DMS153 treated with DMSO at 0.1 percent for 48 hours (cell line): ENCODE measurements at regions not wholly inside any gene's neighbourhood (a gene's known extent, or its start where the extent isn't known, plus 50 kb on each side); places are given as distances from the start of the nearest gene placed in this dataset.

Experiments
- DNase-seq: peaks from one replicate; lab custom pipeline; 2025; ENCODE audit not compliant: unreplicated experiment; lab: John Stamatoyannopoulos, UW

DNA sequence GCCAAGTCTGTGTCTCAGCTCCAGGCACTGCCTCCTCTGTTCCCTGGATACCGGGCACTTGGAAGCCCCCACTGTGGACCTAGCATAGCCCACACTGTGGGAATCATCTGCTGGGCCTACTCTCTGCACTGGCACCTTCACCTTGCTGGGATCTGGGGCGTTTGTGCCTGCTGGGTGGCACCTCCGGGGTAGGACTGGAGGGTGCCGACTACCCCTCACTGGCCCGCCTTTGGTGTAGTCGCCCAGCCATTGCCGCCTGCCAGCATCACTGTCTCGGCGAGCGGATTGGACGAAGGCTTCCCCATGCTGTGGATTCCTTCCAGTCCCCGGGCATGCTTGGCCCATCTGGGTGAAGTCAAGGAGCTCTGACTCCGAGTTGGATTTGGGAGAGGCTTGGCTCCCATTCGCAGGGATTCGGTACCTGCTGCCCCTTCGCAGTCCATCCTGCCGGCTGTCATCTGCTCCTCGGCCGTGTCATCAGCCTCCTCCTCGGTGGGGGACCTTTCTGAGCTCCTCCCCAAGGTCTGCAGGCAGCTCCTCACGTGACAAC is 180.6 kb upstream of the HDAC4 start:
- DNase-seq = no peak

DNA sequence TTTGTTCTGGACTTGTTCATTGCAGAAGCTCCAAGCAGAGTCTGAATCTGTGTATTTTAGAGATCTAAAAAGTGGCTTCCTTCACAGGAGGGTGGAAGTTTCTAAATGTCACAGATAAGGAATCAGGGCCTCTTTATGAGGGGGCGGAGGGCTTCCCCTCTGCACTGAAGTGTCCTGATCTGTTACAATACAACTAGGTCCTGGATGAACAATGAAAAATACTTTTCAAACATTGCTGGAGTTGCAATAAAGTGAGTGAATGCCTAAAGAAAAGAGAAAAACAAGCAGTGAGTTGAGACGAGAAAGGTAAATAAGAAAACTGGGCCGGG is 179.3 kb upstream of the HDAC4 start:
- DNase-seq = no peak

DNA sequence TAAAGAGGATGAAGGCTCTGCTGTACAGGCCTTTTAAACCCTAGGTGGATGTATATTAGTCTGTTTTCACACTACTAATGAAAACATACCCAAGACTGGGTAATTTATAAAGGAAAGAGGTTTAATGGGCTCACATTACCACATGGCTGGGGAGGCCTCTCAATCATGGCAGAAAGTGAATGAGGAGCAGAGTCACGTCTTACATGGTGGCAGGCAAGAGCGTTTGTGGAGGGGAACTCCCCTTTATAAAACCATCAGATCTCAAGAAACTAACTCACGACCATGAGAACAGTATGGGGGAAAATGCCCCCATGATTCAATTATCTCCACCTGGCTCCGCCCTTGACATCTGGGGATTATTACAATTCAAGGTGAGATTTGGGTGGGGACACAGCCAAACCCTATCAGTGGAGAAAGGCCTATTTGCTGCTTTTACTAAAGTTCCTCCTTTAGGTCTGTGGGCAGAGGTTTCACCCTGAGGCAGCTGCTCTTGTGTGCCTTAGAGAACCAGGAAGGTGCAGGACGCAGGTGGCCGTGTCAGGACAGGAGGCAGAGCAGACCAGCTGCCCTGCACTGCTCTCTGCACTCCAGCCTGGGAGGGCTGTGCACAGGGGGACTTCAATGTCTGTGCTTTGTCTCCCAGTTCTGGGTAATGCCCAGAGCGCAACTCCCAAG is 178.8 kb upstream of the HDAC4 start:
- no peak for DNase-seq

DNA sequence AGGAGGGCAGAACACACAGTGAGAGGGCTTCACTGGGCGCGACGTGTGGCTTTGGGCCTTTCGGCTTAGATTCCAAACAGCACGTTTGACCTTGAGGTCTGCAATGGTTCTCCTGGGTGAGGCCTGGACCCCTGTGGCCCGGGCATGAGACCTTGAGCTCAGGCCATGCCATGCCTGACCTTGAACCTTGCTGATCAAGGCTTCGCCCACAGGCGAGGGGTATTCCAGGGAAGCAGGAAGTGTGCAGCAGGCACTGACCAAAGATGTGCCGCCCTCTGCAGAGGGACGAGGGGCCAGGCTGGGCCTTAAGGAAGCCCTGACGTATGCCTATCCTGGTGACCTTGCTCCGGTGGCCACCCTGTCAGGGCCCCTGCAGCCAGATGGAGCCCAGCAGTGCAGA is 178.3 kb upstream of the HDAC4 start:
- DNase-seq = no peak

DNA sequence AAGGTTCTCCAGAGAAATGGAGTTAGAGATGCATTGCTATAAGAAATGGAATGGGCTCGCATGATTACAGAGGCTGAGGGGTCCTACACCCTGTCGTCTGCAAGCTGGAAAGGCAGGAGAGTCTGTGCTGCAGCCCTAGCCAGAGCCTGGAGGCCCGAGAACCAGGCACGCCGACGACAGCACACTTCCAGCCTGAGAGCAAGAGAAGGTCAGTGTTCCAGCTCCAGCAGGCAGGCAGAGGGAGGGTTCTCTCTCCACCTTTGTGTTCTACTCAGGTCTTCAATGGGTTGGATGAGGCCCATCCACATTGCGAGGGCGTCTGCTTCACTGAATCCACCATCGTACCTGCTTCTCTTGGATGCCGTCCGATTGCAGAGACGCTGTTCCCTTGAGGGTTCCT is 177.6 kb upstream of the HDAC4 start:
- DNase-seq = no peak

DNA sequence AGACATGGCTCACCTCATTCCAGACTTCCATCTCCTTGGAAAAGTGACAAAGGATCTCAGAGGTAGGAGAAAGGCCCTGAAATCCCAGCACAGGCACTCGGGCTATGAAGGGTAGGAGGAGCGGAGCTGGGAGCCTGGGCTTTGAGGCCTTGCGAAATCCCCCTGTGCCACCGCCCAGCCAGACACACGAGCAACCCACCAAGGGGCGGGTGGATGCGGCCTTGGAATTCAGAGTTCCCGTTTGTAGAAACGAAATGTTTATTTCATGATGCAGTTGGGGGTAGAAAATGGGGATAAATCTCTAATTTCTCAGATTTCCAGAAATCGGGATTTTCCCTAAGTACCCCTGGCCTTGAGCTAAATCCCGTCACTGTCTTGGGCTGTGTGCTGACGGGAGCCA is 177.1 kb upstream of the HDAC4 start:
- no peak for DNase-seq

DNA sequence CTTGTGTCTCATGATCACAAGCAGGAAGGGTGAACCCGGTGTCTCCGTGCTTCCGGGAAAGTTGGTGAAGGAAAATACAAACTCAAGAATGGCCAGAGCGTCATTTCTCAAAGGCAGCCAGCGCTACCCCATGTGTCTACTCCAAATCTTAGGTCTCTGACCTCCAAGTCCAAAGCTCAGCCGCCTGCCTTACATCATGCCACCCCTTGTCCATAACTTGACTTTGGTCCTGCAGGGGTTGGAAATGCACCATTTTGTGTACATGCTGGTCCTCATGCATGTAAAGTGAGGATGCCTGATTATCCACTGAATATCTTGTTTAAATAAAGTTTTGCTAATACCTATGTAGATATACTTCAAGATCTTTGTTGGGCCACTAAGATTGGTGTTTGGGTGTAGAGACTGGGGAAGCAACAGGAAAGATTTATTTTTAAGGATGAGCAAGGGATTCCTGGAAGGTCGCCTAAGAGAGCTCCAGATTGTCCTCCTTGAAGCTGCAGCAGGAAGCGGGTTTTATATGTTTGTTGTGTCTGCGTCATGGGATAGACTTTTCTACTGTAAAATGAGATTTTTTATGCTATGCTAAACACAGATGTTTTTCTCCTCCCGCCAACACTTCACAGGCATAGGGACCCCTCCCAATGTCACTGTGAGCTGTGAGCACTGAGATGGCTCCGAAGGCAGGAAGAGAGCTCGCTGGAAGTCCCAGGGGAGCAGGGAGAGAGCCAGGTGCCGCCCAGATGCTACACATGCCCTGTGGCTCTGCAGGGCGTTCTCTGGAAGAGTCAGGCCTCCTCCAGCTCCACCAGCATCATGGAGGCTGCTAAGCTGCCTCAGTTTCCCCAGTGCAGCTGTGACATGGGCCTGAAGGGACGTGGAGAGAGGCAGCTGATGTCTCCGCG is 176.2 kb upstream of the HDAC4 start:
- DNase-seq = no peak

DNA sequence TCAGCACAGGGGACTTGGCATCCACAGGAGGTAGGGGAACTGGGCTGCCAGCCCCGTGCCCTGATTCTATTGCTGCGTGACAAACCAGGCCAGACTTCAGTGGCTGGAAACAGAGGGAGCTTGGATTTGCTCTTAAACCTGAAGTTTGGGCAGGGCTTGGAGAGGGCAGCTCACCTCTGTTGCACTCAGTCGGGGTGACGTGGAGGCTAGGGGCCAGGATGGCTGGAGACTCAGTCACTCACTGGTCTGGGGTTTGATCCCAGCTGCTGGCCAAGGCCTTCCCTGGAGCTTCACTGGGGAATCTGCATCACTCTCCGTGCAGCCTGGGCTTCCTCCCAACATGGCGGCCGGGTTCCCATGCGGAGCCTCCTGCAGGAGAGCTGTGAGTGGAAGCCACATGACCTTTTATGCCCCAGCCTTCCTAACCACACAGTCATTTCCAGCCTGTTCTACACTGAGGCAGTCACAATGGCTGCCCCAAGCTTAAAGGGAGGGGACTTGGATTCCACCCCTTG is 175.2 kb upstream of the HDAC4 start:
- no peak for DNase-seq

DNA sequence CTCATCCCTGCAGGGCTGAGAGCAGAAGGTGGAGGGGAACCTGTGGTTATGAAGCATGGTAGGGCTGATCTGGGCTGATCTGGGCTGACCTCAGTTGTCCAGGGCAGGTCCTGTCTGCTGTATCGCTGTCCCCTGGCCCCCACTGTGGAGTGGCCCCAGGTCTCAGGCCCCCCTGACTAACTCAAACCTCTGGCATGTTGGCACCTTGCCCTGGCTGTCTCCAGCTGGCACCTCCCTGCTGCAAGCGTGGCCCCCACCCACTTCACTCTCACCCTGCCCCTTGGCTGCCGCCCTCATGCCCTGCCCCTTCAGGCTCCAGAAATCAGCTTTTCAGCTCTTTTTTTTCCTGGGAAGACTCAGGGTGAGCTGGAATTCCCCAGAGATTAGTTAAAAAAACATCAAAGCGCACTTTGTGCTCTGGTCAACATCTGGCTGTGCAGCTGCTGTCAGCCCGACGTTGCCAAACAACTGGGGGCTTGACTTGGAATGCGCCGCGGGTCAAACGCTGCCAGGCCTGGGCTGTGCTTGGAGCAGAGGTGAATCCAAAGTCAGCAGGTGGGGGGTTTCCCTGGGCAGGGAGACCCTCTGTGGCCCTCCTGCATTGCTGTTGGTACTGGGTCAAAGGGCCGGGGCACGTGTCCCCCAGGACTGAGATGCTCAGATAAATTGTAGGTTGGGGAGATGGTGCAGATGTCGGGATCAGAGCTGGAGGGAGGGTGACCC is 173.8 kb upstream of the HDAC4 start:
- no peak for DNase-seq

DNA sequence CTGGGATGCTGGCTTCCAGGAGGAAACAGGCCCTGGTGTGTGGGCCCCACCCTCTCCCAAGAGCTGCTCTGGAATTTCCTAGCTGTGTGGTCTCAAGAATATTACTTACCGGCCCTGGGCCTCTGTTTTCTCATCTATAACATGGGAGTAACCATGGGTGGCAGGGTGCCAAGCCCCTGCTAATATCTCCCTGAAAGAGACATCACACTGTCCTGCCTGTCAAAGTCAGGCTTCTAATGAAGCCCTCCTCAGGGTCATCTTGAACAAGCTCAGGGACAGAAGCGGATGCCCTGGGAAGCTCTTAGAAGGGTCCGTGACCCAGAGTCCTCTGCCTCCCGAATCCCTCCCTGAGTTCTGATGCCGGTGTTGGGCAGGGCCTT is 173.2 kb upstream of the HDAC4 start:
- no peak for DNase-seq

DNA sequence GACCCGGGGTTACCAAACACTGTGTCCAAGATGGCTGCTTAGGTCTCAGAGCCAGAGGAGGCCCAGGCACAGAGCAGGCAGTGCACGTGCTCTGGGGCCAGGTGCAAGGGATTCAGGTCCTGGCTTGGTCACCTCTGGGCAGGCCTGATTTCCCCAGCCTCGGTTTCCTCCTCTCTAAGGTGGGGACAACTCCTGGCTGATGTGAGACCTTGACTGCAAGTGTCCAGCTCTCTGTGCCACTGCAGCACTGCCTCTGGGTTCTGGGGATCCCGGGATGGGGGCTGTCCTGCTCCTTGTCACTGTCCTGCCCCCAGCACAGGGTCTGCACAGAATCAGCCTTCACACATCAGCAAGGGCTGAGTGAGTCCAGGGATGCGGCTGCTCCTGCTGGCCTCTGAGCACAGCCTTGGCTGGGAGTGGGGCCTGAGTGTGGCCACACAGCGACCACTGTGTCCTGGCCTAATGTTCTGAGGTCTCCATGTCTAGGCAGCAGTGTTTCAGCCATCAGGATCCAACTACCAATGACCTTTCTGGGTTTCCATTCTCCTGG is 170.2 kb upstream of the HDAC4 start:
- no peak for DNase-seq

DNA sequence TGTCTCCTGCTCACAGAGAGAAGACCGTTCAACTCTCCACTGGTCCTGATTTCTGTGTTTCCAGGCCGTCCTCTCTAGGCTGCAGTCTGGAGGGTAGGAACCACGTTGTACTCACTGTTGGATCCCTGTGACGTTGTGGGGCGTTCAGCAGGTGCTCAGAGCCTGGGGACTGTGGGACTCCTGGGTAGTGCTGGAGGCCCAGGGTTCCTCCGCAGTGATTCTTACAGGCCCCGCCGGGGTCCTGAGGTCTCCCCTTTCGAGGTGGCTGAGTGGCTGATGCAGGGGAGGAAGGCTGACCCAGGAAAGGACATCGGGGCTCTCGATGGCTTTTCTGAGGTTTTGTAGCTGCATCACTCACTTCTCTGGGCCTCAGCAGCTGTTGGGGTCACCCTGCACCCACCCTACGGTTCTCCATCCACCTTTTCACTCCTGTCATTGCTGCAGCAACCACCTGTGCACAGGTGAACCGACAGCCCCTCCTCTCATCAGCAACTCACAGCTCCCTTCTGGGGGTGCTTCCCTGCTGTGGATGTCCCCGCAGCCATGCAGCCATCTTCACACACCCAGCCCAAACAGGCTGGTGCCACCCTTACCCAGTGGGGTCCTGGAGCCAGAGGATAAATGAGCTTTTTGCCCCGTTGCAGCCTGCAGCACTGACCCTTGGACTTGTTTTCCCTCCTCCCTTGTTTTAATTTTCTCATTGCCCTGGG is 169.6 kb upstream of the HDAC4 start:
- DNase-seq = no peak

DNA sequence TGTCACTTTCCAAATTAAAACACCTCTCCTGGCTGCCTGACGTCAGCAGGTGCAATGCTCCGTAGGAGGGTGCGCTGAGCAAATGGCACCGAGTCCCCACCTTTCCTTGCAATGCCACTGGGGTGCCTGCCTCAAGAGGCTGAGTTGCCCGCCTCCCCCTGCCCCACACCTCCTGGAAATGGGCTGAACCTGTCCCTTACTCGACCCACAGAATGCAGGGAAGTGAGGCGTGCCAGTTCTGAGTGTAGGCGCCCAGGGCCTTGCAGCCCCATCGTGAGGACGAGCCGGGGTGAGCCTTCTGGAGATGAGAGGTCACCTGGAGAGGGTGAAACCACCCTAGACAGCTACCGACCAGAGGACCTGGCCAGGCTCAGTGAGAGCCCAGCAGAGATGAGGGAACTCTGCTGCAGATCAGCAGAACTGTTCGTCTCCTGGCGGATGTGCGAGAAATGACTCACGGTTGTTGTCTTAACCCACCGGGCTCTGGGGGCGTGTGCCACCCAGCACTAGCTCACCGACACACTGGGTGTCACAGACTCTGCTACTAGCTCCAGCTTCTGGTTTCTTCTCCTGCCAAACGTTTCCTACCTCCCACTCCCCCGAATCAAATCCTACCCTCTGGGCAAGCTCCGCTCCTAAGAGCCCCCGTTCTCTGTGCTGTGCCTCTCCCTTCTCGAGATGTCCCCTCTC is 168.7 kb upstream of the HDAC4 start:
- DNase-seq = no peak

DNA sequence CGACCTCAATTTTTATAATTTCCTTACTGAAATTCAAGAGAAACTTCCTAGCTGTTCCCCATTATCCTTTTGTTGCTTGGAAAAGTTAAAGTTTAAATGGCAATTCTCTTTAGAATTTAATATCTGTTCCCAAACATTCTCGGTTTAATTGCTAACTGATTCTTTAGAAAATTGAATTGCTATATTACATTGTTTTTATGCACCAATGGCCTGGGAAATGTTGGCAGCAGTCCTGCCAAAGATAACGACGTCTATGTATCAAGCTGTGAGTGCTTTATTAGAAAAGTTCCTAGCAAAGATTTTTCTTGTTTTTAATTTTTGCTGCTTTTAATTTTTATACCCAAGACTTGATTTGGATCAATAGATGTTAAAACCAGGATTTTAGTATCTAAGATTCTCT is 167.8 kb upstream of the HDAC4 start:
- DNase-seq = no peak

DNA sequence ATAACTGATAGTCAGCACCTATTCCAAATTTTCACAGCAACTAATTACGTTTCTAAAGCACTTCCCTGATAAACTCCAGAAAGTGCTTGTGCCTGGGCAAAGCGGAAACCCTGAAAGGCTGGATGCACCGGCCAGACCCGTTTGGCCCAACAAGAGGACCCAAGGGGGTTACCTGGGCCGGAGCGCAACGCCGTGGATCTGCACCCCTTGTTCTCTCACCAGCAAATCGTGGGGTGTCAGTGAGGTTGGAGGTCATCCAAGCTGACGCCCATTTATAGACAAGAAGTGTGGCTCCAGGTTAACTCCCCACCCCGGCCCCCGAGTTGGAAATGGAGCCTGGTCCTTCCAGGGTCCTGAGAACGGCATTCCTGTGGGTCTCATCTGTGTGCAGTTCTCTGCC is 167.0 kb upstream of the HDAC4 start:
- no peak for DNase-seq

DNA sequence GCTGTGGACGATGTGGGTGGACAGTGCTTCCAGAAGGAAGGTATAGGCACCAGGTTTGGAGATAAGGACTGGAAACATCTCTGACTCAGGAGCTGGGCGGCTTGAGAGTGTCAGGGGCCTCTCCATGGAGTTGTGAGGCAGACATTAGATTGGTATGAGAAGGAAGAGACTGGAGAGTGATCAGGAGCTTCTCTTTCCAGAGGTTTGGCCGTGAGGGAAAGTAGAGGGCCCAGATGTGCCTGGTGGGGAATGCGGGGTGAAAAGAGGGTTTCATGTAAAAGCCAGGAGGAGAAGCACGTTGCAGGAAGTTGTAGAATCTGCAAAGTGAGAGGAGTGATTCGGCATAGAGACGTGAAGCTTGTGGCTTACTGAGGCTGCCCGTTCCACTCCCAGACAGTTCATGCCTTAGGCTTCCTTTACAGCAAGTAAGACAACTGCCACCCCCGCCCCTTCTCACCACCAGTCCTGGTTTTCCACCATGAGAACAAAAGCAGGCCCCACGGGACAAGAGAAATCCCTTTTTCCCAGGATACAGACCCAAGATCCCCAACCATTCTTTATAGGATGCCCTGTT is 166.3 kb upstream of the HDAC4 start:
- DNase-seq = no peak

DNA sequence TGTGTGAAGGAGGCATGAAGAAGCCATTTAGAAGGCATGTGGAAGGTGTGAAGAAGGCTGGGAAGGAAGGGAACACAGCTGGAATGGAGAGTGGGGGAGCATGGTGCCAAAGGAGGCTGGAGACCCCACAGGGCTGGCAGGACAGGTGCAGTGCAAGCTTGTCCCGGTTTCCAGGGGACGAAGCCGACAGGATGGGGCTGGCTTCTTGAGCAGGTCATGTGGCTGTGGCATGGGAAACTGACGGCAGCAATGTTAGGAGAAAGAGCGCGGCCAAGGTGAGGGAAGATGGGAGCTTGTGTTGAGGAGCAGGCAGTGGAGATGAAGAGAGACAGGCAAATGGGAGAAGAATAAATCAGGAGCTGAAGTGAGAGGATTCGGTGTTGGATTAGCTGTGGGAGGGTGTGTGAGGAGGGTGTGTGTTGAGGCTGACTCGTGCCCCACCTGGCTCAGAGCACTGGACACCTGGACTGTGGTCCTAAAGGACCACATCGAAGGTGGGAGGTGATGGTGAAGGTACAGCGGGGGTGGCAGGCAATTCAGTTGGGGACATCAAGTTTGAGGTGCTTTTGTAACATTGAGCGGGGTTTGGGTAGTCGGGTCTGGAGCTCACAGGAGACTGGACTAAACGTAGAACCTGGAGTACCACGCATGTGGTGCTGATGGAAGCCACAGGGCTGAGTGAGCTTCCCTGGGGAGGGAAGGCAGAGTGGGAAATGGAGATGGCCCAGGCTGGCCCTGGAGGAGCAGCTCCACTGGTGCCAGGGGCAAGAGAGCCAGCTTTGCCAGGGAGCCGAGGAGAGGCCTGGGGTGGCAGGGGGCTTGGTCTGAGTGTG is 165.6 kb upstream of the HDAC4 start:
- no peak for DNase-seq

DNA sequence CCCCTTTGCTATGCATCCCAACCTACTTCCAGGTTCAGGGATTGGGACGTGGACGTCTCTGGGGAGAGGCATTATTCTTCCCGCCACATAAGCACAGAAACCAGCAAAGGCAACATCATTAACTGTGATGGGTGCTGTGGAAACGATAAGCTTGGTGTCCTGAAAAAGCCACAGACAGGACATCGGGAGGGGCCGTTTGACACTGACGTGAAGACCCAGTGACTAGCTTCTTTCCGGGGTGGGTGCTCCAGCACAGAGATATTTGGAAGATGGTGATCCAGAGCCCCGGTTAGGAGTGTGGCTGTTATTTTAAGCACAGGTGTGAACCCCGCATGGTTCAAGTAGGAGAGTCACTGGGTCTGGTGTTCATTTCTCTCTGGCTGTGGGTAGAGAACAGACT is 163.8 kb upstream of the HDAC4 start:
- DNase-seq = no peak

DNA sequence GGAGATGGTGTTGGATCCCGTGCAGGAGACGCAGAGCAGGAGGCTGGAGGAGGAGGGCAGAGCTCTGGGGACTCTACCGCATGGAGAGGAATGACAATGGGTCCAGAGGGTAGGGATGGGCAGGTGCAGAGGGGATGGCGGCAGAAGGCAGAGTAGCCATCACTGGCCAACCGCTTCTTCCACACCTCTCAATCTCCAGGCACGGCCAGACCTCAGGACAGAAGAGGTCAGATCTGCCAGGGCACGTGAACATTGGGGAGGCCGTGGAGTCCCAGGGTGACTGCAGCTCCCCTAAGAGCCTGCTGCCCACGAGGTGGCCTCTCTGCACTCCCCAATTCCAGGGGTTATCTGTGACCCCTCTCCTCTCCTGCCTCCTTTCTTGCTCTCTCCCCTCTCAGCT is 162.7 kb upstream of the HDAC4 start:
- DNase-seq = no peak
